ENCODE measurements at regions not wholly inside any gene's neighbourhood (a gene's known extent, or its start where the extent isn't known, plus 50 kb on each side); places are given as distances from the start of the nearest gene placed in this dataset.
"Not testable (repeated sequence)": the region's sequence is repeated elsewhere in the genome, so short reads cannot be mapped to it uniquely, and the experiment has no call there.

DNA sequence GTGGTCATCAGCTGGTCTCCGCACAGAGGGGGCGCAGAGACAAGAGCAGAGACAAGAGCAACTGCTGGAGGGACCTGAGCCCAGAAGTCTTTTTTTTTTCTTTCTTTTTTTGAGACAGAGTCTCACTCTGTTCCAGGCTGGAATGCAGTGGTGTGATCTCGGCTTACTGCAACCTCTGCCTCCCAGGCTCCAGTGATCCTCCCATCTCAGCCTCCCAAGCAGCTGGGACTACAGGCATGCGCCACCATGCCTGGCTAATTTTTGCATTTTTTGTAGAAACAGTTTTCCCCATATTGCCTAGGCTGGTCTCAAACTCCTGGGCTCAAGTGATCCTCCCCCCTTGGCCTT, 64.3 kb upstream of the LYRM9 start:
- not testable (repeated sequence) for TF ChIP-seq EZH2phosphoT487 (IDR thresholded peaks at IDR 0.05; ENCODE audit: borderline replicate concordance, low read depth, low read length)
- TF ChIP-seq, protein P1, sequence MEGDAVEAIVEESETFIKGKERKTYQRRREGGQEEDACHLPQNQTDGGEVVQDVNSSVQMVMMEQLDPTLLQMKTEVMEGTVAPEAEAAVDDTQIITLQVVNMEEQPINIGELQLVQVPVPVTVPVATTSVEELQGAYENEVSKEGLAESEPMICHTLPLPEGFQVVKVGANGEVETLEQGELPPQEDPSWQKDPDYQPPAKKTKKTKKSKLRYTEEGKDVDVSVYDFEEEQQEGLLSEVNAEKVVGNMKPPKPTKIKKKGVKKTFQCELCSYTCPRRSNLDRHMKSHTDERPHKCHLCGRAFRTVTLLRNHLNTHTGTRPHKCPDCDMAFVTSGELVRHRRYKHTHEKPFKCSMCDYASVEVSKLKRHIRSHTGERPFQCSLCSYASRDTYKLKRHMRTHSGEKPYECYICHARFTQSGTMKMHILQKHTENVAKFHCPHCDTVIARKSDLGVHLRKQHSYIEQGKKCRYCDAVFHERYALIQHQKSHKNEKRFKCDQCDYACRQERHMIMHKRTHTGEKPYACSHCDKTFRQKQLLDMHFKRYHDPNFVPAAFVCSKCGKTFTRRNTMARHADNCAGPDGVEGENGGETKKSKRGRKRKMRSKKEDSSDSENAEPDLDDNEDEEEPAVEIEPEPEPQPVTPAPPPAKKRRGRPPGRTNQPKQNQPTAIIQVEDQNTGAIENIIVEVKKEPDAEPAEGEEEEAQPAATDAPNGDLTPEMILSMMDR (conservative IDR thresholded peaks at IDR 0.05; ENCODE audit: low read length): not testable (repeated sequence)

All from OCI-LY7 (cell line).